NCI-H1048 (cell line): ENCODE measurements at regions not wholly inside any gene's neighbourhood (a gene's known extent, or its start where the extent isn't known, plus 50 kb on each side); places are given as distances from the start of the nearest gene placed in this dataset.

Experiments used
- DNase-seq: peaks from one replicate; lab custom pipeline; 2025; lab: John Stamatoyannopoulos, UW

GRCh38 chr21:43364261-43364510 lies 62.7 kb downstream of the SIK1 start:
- DNase-seq: no peak

- no peak for DNase-seq
Observed at GRCh38 chr21:43363506-43364260, 63.2 kb downstream of the SIK1 start.

GRCh38 chr21:43362915-43363314 lies 64.0 kb downstream of the SIK1 start:
- DNase-seq: no peak

- no peak for DNase-seq
Observed at GRCh38 chr21:43362321-43362791, 64.6 kb downstream of the SIK1 start.

- no peak for DNase-seq
Observed at GRCh38 chr21:43361493-43362296, 65.2 kb downstream of the SIK1 start.

- no peak for DNase-seq
Observed at GRCh38 chr21:43361127-43361492, 65.8 kb downstream of the SIK1 start.

- no peak for DNase-seq
Observed at GRCh38 chr21:43360441-43361126, 66.3 kb downstream of the SIK1 start.

DNA sequence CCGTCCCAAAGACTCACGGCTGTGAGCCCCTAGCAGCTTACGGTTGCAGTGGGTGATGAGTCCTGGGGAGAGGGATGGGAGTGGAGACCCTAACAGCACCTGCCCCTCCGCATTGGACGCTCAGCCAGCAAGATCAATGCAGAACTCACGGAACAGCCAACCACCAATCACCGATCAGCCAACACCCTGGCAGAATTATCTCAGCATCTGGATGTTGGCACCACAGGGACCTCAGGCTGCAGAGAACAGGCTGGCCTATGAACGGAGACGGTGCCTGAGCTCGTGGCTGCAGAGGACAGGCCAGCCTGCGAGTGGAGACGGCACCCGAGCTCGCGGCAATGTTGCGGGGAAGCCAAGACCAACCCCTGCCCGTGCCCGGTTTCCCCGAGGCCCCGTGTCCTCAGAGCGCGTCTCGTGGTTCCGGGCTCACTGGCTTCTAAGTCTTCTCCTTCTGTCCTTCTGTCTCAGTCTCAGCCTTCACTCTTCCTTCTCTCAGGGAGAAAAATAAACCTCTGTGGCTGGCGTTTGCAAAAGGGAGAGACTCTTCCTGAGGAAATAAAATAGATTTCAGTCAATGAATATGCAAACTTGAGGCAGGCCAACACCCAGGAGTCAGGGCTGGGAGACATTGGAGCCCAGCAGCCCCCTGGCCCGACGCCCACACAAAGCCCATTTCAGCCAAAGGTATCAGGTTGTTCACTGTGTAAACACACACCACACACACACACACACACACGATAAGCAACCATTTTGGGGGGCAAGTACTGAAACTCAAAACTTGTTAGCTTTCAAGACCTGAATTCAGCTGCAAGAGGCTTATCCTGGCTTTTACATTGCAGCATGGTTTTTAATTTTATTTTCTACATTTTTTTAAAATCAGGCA lies 67.8 kb downstream of the SIK1 start:
- DNase-seq: no peak

DNA sequence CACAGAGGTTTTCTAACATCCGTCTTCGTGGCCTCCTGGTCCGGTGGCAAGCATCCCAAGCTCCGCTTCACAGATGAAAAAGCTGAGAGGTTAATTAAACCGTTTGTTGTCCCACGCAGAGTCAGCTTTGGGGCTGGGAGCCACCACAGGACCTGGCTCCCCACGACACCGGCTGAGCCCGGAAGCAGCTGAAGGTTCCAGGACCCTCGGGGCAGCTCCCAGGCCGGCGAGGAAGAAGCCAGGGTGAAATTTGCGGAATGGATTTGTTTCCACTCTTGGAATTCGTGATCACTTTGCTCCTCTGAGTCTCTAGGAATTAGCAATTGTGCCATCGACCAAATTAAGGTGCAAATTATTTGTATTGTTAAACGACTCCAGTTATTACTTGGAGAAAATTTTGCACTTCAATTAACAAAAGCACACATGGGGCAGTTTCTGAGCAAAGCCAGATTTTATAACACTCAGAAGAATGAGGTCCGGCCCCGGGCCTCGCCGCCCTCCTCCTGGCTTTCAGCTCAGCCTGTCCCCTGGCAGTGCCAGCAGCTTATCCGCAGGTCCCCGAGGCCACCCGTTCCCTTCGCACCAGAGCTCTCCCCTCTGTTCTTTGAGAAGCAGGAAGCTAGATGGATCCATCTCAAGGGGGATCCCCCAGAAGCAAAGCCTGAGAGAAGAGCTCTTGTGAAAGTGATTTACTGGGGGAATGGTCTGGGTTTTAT lies 69.1 kb downstream of the SIK1 start:
- DNase-seq: no peak

- DNase-seq: no peak
Observed at GRCh38 chr21:43355925-43356289, 71.0 kb downstream of the SIK1 start.

DNA sequence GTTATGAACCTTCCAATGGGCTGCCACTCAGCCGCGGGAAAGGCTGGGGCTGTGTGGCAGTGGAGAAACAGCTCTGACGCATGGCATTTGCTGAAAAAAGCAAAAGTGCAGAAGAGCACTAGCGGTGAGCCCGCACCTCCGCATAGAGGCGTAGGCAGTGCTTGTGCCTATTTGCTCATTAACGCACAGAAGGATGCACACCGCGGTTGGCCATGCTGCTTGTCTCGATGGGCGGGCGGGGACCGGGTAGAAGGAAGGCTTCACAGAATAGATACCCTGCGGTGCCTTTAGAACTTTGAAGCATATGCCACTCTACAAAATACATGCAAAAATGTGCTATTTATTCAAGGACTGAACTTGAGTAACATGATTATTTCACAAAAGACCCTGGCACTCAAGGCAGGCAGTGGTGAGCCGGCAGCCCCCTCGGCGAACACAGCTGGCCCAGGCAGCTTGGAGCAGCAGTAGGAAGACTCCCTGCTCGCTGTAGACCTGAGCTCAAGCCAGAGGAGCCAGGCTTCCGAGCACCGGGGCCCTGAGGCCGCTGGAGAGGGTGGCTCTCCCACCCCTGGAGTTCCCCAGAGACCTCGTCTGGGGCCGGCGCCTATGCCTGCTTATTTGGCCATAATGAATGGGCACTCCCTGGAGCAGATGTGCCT lies 71.5 kb downstream of the SIK1 start:
- no peak for DNase-seq

- DNase-seq: no peak
Observed at GRCh38 chr21:43354666-43355065, 72.3 kb downstream of the SIK1 start.

DNA sequence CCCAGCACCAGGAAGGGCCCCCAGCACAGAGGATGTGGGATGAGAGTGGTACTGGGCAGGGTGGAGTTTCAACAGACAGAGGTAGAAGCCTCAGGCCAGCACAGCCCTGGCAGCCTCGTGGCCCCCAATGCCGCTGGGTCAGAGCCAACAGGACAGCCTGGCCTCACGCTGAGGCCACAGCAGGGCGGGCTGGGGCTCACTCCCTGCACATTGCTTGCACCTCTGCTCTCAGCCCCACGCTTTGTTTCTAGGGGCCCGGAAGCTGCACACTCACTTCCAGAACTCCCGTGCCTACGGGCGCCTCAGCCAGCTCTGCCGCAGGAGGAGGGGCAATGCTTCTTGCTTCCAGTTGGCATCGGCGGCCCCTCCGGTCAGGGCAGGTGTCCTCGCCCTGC lies 72.9 kb downstream of the SIK1 start:
- DNase-seq: no peak

- no peak for DNase-seq
Observed at GRCh38 chr21:43353282-43354025, 73.5 kb downstream of the SIK1 start.

DNA sequence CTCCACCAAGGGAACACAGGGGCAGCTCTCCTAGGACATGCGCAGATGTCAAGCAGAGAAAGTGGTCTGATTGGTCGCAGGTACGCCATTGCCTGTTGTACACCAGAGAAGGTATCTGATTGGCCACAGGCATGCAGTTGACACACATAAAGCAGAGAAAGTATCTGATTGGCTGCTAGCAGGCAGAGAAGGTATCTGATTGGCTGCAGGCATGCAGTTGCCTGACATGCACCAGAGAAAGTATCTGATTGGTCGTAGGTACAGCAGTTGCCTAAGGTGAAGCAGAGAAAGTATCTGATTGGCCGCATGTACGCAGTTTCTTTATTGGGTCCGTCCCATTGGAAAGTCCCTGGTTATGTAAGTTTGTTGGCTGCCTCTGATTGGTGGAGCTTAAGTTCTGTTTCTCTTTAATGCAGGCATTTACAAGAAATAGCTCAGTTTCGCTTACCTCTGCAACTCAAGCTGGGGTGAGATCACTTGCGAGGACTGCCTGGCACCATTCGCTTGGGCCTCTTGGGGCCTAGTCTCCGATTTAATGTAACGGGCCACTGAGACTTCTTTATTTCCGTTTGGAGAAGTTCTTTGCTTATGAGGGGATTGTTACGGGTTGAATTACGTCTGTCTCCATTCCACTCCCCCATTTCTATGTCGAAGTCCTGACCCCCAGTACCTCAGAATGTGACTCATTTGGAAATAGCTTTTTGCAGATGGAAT lies 74.2 kb downstream of the SIK1 start:
- no peak for DNase-seq

DNA sequence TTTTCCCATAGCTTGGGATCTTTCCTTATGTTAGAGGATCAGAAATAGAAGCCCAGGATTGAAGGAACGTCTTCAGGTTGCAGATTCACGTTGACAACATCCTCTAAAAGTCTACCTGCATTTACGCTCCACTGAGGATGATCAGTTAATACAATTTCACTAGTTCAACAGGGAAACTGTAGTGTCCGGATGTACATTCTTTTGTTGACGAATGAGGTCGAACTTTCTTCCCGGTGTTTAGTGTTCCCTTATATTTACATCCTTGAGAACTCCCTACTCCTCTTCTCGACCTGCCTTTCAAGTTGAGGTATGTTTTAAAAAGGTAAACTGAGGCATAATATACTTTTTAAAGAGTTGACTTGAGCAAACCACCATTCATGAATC lies 74.8 kb downstream of the SIK1 start:
- DNase-seq: no peak

DNA sequence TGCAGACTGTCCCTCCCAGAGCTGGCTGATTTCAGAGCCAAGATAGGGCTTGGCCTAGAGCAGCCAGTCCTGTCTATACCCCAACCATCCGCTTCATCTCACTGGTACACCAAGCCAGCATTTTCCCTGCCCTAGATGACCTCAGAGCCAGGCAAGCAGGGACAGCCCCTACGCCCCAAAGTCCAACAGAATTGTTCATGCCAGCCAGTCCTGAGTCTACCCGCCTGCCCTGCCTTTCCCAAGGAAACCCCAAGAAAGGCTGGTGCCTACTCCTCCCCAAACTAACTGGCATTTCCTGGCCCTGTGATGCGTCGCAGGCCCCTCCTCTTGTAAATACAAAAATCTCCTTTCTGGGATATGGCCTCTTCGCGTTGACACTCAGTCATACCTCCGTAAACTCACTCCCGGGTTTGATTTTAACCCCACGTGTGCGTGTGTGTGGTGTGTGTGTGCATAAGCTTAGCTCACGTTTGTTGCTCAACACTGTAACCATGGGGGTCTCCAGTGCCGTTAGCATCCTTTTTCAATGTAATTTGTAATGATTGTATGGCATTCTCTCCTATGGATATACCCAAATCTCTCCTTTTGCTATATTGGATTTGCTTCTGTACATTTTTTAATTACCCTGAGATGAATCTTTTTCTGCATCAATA lies 75.3 kb downstream of the SIK1 start:
- DNase-seq: no peak

- DNase-seq: no peak
Observed at GRCh38 chr21:43349644-43350043, 77.3 kb downstream of the SIK1 start.

GRCh38 chr21:43348801-43349261 lies 78.1 kb downstream of the SIK1 start:
- no peak for DNase-seq
